HepG2 (cell line): ENCODE measurements at regions not wholly inside any gene's neighbourhood (a gene's known extent, or its start where the extent isn't known, plus 50 kb on each side); places are given as distances from the start of the nearest gene placed in this dataset.

Source experiments
- ATAC-seq: fragments of 200-7000 bp; cut with Tn5 transposase; 3 replicates; pipeline ENCODE4 v1.9.1; 2020; ENCODE audit warnings: mild to moderate bottlenecking, moderate library complexity
- BruUV-seq: library from RNA; stranded (reverse); fragments of 400-500 nt; replicated peaks from 2 replicates; lab custom pipeline; 2021; lab: Mats Ljungman, UMichigan
- CTCF ChIA-PET: fragments of 300-600 bp; formaldehyde crosslinking; extraction: SDS; loops from one replicate; lab custom pipeline; 2021; ENCODE audit warnings: low total read pairs, inconsistent platforms, low intra/inter-chr PET ratio; lab: Yijun Ruan, JAX
- POLR2A ChIA-PET: fragments of 350-600 bp; sonication (Branson Sonifier 250); formaldehyde crosslinking; loops from one replicate; lab custom pipeline; 2020; ENCODE audit warnings: antibody characterized with exemption, inconsistent platforms; lab: Yijun Ruan, JAX
- DNase-seq: peaks from one replicate; pipeline ENCODE4 v3.0.0-alpha.2; 2015; ENCODE audit warnings: low spot score
- FAIRE-seq: peaks from 3 replicates; lab custom pipeline; 2011; peaks lifted over from hg19 to GRCh38; lab: Jason Lieb, UNC
- H2AFZ ChIP-seq: one replicate; pipeline ENCODE4 v1.6.1; 2011; ENCODE audit warnings: low read length, inconsistent platforms
- H3K27ac ChIP-seq: fragments of 300-600 bp; 3 replicates; pipeline ENCODE4 v1.8.0; 2011; ENCODE audit warnings: mixed run types, mild to moderate bottlenecking, mixed read lengths, low read length, inconsistent platforms; ENCODE audit not compliant: insufficient read depth; ENCODE audit errors: extremely low read length
- H3K27me3 ChIP-seq, 2 experiments: fragments of 200-600 bp in 1 of 2; 2 replicates in 1 of 2; 3 replicates in 1 of 2; pipeline versions ENCODE4 v1.6.0 to v1.8.0; 2011; ENCODE audit warnings: low read length in 2 of 2, mild to moderate bottlenecking in 2 of 2, moderate library complexity in 2 of 2, inconsistent platforms in 1 of 2; ENCODE audit not compliant: insufficient read depth in 2 of 2, control insufficient read depth in 1 of 2
- H3K36me3 ChIP-seq, 2 experiments: fragments of 200-600 bp in 1 of 2; replicated peaks in 1 of 2; 2 replicates in 1 of 2; 3 replicates in 1 of 2; pipeline versions ENCODE4 v1.5.1 to v1.8.0; 2011; ENCODE audit warnings: low read length in 2 of 2, inconsistent platforms in 1 of 2; ENCODE audit not compliant: insufficient read depth in 2 of 2, control insufficient read depth in 1 of 2
- H3K4me1 ChIP-seq: 2 replicates; pipeline ENCODE4 v1.5.1; 2012; ENCODE audit warnings: low read length, inconsistent platforms; ENCODE audit not compliant: insufficient read depth
- H3K4me2 ChIP-seq: 2 replicates; pipeline ENCODE4 v1.6.0; 2011; ENCODE audit warnings: low read depth, low read length, inconsistent platforms
- H3K4me3 ChIP-seq, 3 experiments: fragments of 200-600 bp in 1 of 3; sonication (generic), shearing (Covaris generic) in 1 of 3; replicated peaks in 1 of 3; 2 replicates each; pipeline ENCODE4 v1.5.1; 2011 to 2016; ENCODE audit warnings: low read length in 3 of 3, inconsistent platforms in 2 of 3, low read depth in 2 of 3, mild to moderate bottlenecking in 2 of 3, control low read depth in 1 of 3, mixed read lengths in 1 of 3; ENCODE audit not compliant: insufficient read depth in 1 of 3
- H3K79me2 ChIP-seq: one replicate; pipeline ENCODE4 v1.6.1; 2011; ENCODE audit warnings: low read length, inconsistent platforms; ENCODE audit not compliant: insufficient read depth
- H3K9ac ChIP-seq: 2 replicates; pipeline ENCODE4 v1.6.0; 2011; ENCODE audit warnings: mild to moderate bottlenecking, low read depth, low read length, inconsistent platforms; ENCODE audit not compliant: insufficient read depth
- H3K9me3 ChIP-seq: 2 replicates; pipeline ENCODE4 v1.5.1; 2012; ENCODE audit warnings: mild to moderate bottlenecking, low read length
- H4K20me1 ChIP-seq: 2 replicates; pipeline ENCODE4 v1.6.0; 2011; ENCODE audit warnings: inconsistent platforms, mild to moderate bottlenecking, low read length, moderate library complexity; ENCODE audit not compliant: insufficient read depth
- CBX1 ChIP-seq: IDR thresholded peaks from one replicate; pipeline ENCODE4 v1.6.1; 2016; ENCODE audit warnings: antibody characterized with exemption, low read depth
- CCAR2 ChIP-seq: fragments of 200-400 bp; formaldehyde crosslinking; optimal IDR thresholded peaks from 2 replicates; pipeline ENCODE3; 2018; ENCODE audit warnings: low read depth, mild to moderate bottlenecking, low read length, moderate library complexity
- CREM ChIP-seq, 2 experiments: sonication (generic) in 1 of 2; formaldehyde crosslinking in 1 of 2; IDR thresholded peaks; 2 replicates each; pipeline versions ENCODE4 v1.4.0 to v1.6.1; 2016 to 2020; ENCODE audit warnings: antibody characterized with exemption in 1 of 2, mild to moderate bottlenecking in 1 of 2, missing genetic modification reagents in 1 of 2
- MTA1 ChIP-seq: sonication (generic); formaldehyde crosslinking; IDR thresholded peaks from 2 replicates; pipeline ENCODE4 v1.4.0; 2020; ENCODE audit warnings: missing genetic modification reagents, mild to moderate bottlenecking, borderline replicate concordance
- SP5 ChIP-seq: IDR thresholded peaks from 2 replicates; pipeline ENCODE4 v1.6.1; 2016; ENCODE audit warnings: low read depth, borderline replicate concordance
- WIZ ChIP-seq: sonication (generic); formaldehyde crosslinking; IDR thresholded peaks from 2 replicates; pipeline ENCODE4 v1.5.1; 2020; ENCODE audit warnings: mild to moderate bottlenecking, missing genetic modification reagents
- ZFY ChIP-seq: sonication (generic); formaldehyde crosslinking; IDR thresholded peaks from 2 replicates; pipeline ENCODE4 v1.4.0; 2020; ENCODE audit warnings: missing genetic modification reagents
- ZNF446 ChIP-seq: sonication (generic); formaldehyde crosslinking; IDR thresholded peaks from 2 replicates; pipeline ENCODE4 v1.5.0; 2020; ENCODE audit warnings: mild to moderate bottlenecking, missing genetic modification reagents
- ZNF678 ChIP-seq: sonication (generic); formaldehyde crosslinking; IDR thresholded peaks from 2 replicates; pipeline ENCODE4 v1.4.0; 2020; ENCODE audit warnings: mild to moderate bottlenecking, missing genetic modification reagents
- WGBS: methylation state at CpG from one replicate; pipeline ENCODE4 v1.1.6; 2017; ENCODE audit warnings: low lambda C conversion rate; 5-methylcytosine and 5-hydroxymethylcytosine counted together
- in situ Hi-C: cut with HindIII; loops from 2 replicates; pipeline ENCODE4 v1.10.0; 2017; ENCODE audit warnings: low pct_unique_long_range_greater_than_20kb; ENCODE audit not compliant: extremely low pct_ligation_motif_present
- intact Hi-C: fragments of 100-400 bp; cut with micrococcal nuclease; formaldehyde crosslinking; loops from one replicate; pipeline ENCODE4 v1.10.0; 2022; ENCODE audit not compliant: unreplicated experiment
- TF ChIP-seq, protein P1 (sequence below): sonication (generic); formaldehyde crosslinking; conservative IDR thresholded peaks from 2 replicates; pipeline ENCODE4 v1.4.0; 2020; ENCODE audit warnings: mild to moderate bottlenecking, missing genetic modification reagents, moderate library complexity
- TF ChIP-seq, protein P2 (sequence below): sonication (generic); formaldehyde crosslinking; IDR thresholded peaks from 2 replicates; pipeline ENCODE4 v1.9.0; 2021; ENCODE audit warnings: missing genetic modification reagents, borderline replicate concordance
- TF ChIP-seq, protein P3 (sequence below): sonication (generic); formaldehyde crosslinking; IDR thresholded peaks from 2 replicates; pipeline ENCODE4 v1.4.0; 2020; ENCODE audit warnings: mild to moderate bottlenecking, low read depth, missing genetic modification reagents

DNA sequence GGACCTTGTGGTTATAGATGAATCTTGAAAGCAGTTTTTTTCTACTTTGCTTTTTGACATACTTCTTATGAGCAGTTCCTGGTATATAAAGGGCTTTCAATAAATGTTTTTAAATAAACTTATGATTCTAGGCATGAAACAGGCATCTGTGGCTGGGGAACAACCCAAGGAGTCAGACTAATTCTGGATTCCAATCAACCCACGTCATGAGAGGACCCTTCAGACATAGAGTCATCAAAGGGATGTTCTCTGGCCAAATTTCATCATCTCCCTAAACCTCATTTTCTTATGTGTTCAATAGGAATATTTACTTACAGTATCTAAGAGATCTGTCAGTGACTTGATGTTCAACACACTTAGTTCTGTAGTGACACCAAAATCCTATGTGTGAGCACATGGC, 243.8 kb upstream of the ZNF462 start:
- Histone ChIP-seq H3K4me3 (no peak overlapping the region), H3K4me2 (no peak overlapping the region), H3K27ac (no peak overlapping the region), H2AFZ (no peak overlapping the region), H3K27me3 (no peaks in the 10 kb centered on the region; a peak in 2 of 5 replicates), H3K36me3 (no peaks in the 10 kb centered on the region), H3K4me1 (no peaks in the 10 kb centered on the region), H3K9me3 (no peaks in the 10 kb centered on the region), H3K9ac (no peak overlapping the region), H3K79me2 (no peaks in the 10 kb centered on the region), H4K20me1 (no peaks in the 10 kb centered on the region)
- DNase-seq (no peak), ATAC-seq (no peak), FAIRE-seq (no peak)
- 0% methylated on average over 1 of the region's 1 CpG for WGBS
- TF ChIP-seq SP5 (no peak), CBX1 (no peak), ZNF446 (CRISPR knock-in tag) (no peak), CREM (IDR thresholded peaks at IDR 0.05) (no peak), CREM (CRISPR knock-in tag; IDR thresholded peaks at IDR 0.05) (no peak), MTA1 (no peak), CCAR2 (no peak), ZNF678 (no peak), WIZ (CRISPR knock-in tag) (no peak), ZFY (no peak)
- TF ChIP-seq, protein P1, sequence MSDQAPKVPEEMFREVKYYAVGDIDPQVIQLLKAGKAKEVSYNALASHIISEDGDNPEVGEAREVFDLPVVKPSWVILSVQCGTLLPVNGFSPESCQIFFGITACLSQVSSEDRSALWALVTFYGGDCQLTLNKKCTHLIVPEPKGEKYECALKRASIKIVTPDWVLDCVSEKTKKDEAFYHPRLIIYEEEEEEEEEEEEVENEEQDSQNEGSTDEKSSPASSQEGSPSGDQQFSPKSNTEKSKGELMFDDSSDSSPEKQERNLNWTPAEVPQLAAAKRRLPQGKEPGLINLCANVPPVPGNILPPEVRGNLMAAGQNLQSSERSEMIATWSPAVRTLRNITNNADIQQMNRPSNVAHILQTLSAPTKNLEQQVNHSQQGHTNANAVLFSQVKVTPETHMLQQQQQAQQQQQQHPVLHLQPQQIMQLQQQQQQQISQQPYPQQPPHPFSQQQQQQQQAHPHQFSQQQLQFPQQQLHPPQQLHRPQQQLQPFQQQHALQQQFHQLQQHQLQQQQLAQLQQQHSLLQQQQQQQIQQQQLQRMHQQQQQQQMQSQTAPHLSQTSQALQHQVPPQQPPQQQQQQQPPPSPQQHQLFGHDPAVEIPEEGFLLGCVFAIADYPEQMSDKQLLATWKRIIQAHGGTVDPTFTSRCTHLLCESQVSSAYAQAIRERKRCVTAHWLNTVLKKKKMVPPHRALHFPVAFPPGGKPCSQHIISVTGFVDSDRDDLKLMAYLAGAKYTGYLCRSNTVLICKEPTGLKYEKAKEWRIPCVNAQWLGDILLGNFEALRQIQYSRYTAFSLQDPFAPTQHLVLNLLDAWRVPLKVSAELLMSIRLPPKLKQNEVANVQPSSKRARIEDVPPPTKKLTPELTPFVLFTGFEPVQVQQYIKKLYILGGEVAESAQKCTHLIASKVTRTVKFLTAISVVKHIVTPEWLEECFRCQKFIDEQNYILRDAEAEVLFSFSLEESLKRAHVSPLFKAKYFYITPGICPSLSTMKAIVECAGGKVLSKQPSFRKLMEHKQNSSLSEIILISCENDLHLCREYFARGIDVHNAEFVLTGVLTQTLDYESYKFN (CRISPR knock-in tag): no peak
- TF ChIP-seq, protein P2, sequence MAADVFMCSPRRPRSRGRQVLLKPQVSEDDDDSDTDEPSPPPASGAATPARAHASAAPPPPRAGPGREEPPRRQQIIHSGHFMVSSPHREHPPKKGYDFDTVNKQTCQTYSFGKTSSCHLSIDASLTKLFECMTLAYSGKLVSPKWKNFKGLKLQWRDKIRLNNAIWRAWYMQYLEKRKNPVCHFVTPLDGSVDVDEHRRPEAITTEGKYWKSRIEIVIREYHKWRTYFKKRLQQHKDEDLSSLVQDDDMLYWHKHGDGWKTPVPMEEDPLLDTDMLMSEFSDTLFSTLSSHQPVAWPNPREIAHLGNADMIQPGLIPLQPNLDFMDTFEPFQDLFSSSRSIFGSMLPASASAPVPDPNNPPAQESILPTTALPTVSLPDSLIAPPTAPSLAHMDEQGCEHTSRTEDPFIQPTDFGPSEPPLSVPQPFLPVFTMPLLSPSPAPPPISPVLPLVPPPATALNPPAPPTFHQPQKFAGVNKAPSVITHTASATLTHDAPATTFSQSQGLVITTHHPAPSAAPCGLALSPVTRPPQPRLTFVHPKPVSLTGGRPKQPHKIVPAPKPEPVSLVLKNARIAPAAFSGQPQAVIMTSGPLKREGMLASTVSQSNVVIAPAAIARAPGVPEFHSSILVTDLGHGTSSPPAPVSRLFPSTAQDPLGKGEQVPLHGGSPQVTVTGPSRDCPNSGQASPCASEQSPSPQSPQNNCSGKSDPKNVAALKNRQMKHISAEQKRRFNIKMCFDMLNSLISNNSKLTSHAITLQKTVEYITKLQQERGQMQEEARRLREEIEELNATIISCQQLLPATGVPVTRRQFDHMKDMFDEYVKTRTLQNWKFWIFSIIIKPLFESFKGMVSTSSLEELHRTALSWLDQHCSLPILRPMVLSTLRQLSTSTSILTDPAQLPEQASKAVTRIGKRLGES: no peak
- TF ChIP-seq, protein P3, sequence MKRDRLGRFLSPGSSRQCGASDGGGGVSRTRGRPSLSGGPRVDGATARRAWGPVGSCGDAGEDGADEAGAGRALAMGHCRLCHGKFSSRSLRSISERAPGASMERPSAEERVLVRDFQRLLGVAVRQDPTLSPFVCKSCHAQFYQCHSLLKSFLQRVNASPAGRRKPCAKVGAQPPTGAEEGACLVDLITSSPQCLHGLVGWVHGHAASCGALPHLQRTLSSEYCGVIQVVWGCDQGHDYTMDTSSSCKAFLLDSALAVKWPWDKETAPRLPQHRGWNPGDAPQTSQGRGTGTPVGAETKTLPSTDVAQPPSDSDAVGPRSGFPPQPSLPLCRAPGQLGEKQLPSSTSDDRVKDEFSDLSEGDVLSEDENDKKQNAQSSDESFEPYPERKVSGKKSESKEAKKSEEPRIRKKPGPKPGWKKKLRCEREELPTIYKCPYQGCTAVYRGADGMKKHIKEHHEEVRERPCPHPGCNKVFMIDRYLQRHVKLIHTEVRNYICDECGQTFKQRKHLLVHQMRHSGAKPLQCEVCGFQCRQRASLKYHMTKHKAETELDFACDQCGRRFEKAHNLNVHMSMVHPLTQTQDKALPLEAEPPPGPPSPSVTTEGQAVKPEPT (CRISPR knock-in tag): no peak
- no TSS peak for BruUV-seq
- in situ Hi-C loops: no loop called here
- ChIA-PET CTCF (no interaction called here), POLR2A (no interaction called here)
- intact Hi-C loops: no loop called here
